ENCODE measurements at regions not wholly inside any gene's neighbourhood (a gene's known extent, or its start where the extent isn't known, plus 50 kb on each side); places are given as distances from the start of the nearest gene placed in this dataset.

- Histone ChIP-seq H2AK5ac (ENCODE audit: low read length, severe bottlenecking) (no peak overlapping the region), H3K9ac (ENCODE audit: low read length) (no peak overlapping the region), H2BK120ac (ENCODE audit: low read depth, low read length) (no peak overlapping the region), H3K4me2 (ENCODE audit: low read length, poor library complexity, severe bottlenecking) (no peak overlapping the region), H3K4me1 (ENCODE audit: control insufficient read depth, insufficient read depth, low read depth, low read length) (no peaks in the 10 kb centered on the region), H4K91ac (ENCODE audit: low read length) (no peak overlapping the region), H3K27ac (ENCODE audit: low read length, poor library complexity, severe bottlenecking) (no peak overlapping the region), H3K9me3 (ENCODE audit: control insufficient read depth, low read length) (peaks cover 11% of the 10 kb centered on the region), H3K79me1 (replicated peaks; ENCODE audit: low read length, poor library complexity, severe bottlenecking) (no peaks in the 10 kb centered on the region), H3K4ac (ENCODE audit: low read depth in 1 of 2, low read length in 2 of 2) (no peak overlapping the region), H2AFZ (ENCODE audit: low read depth, low read length) (no peak overlapping the region), H3K4me3 (ENCODE audit: insufficient read depth in 1 of 2, low read depth in 1 of 2, low read length in 2 of 2) (no peak overlapping the region), H3K27me3 (ENCODE audit: control insufficient read depth in 1 of 2, insufficient read depth in 1 of 2, low read length in 2 of 2) (no peaks in the 10 kb centered on the region), H3K14ac (ENCODE audit: low read length in 2 of 2) (no peak overlapping the region), H2BK15ac (ENCODE audit: low read depth, poor library complexity, severe bottlenecking) (no peak overlapping the region), H3K18ac (ENCODE audit: low read depth in 1 of 2, low read length in 2 of 2) (no peak overlapping the region), H3K36me3 (ENCODE audit: control insufficient read depth in 1 of 2, insufficient read depth in 2 of 2, low read depth in 1 of 2, low read length in 2 of 2) (no peaks in the 10 kb centered on the region), H4K8ac (ENCODE audit: low read length) (no peak overlapping the region), H2BK5ac (ENCODE audit: low read depth, low read length, poor library complexity, severe bottlenecking) (no peak overlapping the region), H3K23ac (ENCODE audit: low read length in 2 of 2) (no peak overlapping the region), H2BK12ac (ENCODE audit: low read length in 2 of 2) (no peak overlapping the region)
- WGBS, result no CpG with 5 or more reads among the region's 1 CpG
- DNase-seq, result no peak
Observed at GRCh38 chr7:12069757-12070156, 141.3 kb upstream of the TMEM106B start.

GRCh38 chr7:12074889-12075288 lies 136.2 kb upstream of the TMEM106B start:
- 56% methylated on average over 1 of the region's 1 CpG for WGBS

GRCh38 chr7:12080006-12080405 lies 131.1 kb upstream of the TMEM106B start:
- no peak overlapping the region for H4K91ac ChIP-seq (ENCODE audit: low read length)
- H3K4me1 ChIP-seq (ENCODE audit: control insufficient read depth, insufficient read depth, low read depth, low read length), result no peaks in the 10 kb centered on the region
- H3K36me3 ChIP-seq (ENCODE audit: control insufficient read depth in 1 of 2, insufficient read depth in 2 of 2, low read depth in 1 of 2, low read length in 2 of 2), result no peaks in the 10 kb centered on the region
- no peak overlapping the region for H3K4me2 ChIP-seq (ENCODE audit: low read length, poor library complexity, severe bottlenecking)
- no peak overlapping the region for H2BK5ac ChIP-seq (ENCODE audit: low read depth, low read length, poor library complexity, severe bottlenecking)
- no peaks in the 10 kb centered on the region for H3K79me1 ChIP-seq (replicated peaks; ENCODE audit: low read length, poor library complexity, severe bottlenecking)
- no peak for DNase-seq
- peaks cover 20% of the 10 kb centered on the region for H3K9me3 ChIP-seq (ENCODE audit: control insufficient read depth, low read length)
- H2AFZ ChIP-seq (ENCODE audit: low read depth, low read length), result no peak overlapping the region
- no peak overlapping the region for H2BK15ac ChIP-seq (ENCODE audit: low read depth, poor library complexity, severe bottlenecking)
- H3K14ac ChIP-seq (ENCODE audit: low read length in 2 of 2), result no peak overlapping the region
- H3K4me3 ChIP-seq (ENCODE audit: insufficient read depth in 1 of 2, low read depth in 1 of 2, low read length in 2 of 2), result no peak overlapping the region
- no peak overlapping the region for H3K23ac ChIP-seq (ENCODE audit: low read length in 2 of 2)
- H2AK5ac ChIP-seq (ENCODE audit: low read length, severe bottlenecking), result no peak overlapping the region
- no peak overlapping the region for H3K18ac ChIP-seq (ENCODE audit: low read depth in 1 of 2, low read length in 2 of 2)
- WGBS, result 75% methylated on average over 2 of the region's 3 CpGs
- no peaks in the 10 kb centered on the region for H3K27me3 ChIP-seq (ENCODE audit: control insufficient read depth in 1 of 2, insufficient read depth in 1 of 2, low read length in 2 of 2)
- no peak overlapping the region for H2BK120ac ChIP-seq (ENCODE audit: low read depth, low read length)
- H3K9ac ChIP-seq (ENCODE audit: low read length), result no peak overlapping the region
- H3K4ac ChIP-seq (ENCODE audit: low read depth in 1 of 2, low read length in 2 of 2), result no peak overlapping the region
- H2BK12ac ChIP-seq (ENCODE audit: low read length in 2 of 2), result no peak overlapping the region
- no peak overlapping the region for H3K27ac ChIP-seq (ENCODE audit: low read length, poor library complexity, severe bottlenecking)
- H4K8ac ChIP-seq (ENCODE audit: low read length), result no peak overlapping the region

More at GRCh38 chr7:12074889-12075288, 136.2 kb upstream of the TMEM106B start:
- Histone ChIP-seq H3K79me1 (replicated peaks; ENCODE audit: low read length, poor library complexity, severe bottlenecking) (no peaks in the 10 kb centered on the region), H3K14ac (ENCODE audit: low read length in 2 of 2) (no peak overlapping the region), H3K9ac (ENCODE audit: low read length) (no peak overlapping the region), H3K18ac (ENCODE audit: low read depth in 1 of 2, low read length in 2 of 2) (no peak overlapping the region), H3K4me2 (ENCODE audit: low read length, poor library complexity, severe bottlenecking) (no peak overlapping the region), H3K36me3 (ENCODE audit: control insufficient read depth in 1 of 2, insufficient read depth in 2 of 2, low read depth in 1 of 2, low read length in 2 of 2) (no peaks in the 10 kb centered on the region), H3K23ac (ENCODE audit: low read length in 2 of 2) (no peak overlapping the region), H3K4ac (ENCODE audit: low read depth in 1 of 2, low read length in 2 of 2) (no peak overlapping the region), H4K91ac (ENCODE audit: low read length) (no peak overlapping the region), H2AK5ac (ENCODE audit: low read length, severe bottlenecking) (no peak overlapping the region), H2AFZ (ENCODE audit: low read depth, low read length) (no peak overlapping the region), H2BK15ac (ENCODE audit: low read depth, poor library complexity, severe bottlenecking) (no peak overlapping the region), H3K27me3 (ENCODE audit: control insufficient read depth in 1 of 2, insufficient read depth in 1 of 2, low read length in 2 of 2) (no peaks in the 10 kb centered on the region), H3K9me3 (ENCODE audit: control insufficient read depth, low read length) (peaks cover 33% of the 10 kb centered on the region), H2BK120ac (ENCODE audit: low read depth, low read length) (no peak overlapping the region), H2BK12ac (ENCODE audit: low read length in 2 of 2) (no peak overlapping the region), H2BK5ac (ENCODE audit: low read depth, low read length, poor library complexity, severe bottlenecking) (no peak overlapping the region), H4K8ac (ENCODE audit: low read length) (no peak overlapping the region), H3K4me1 (ENCODE audit: control insufficient read depth, insufficient read depth, low read depth, low read length) (no peaks in the 10 kb centered on the region), H3K4me3 (ENCODE audit: insufficient read depth in 1 of 2, low read depth in 1 of 2, low read length in 2 of 2) (no peak overlapping the region), H3K27ac (ENCODE audit: low read length, poor library complexity, severe bottlenecking) (no peak overlapping the region)
- DNase-seq, result no peak

GRCh38 chr7:12085516-12085915 lies 125.6 kb upstream of the TMEM106B start:
- no peak overlapping the region for H3K4me2 ChIP-seq (ENCODE audit: low read length, poor library complexity, severe bottlenecking)
- no peak overlapping the region for H2BK5ac ChIP-seq (ENCODE audit: low read depth, low read length, poor library complexity, severe bottlenecking)
- peaks cover 3% of the 10 kb centered on the region for H3K9me3 ChIP-seq (ENCODE audit: control insufficient read depth, low read length)
- H2BK12ac ChIP-seq (ENCODE audit: low read length in 2 of 2), result no peak overlapping the region
- H2BK120ac ChIP-seq (ENCODE audit: low read depth, low read length), result no peak overlapping the region
- no peak overlapping the region for H3K27ac ChIP-seq (ENCODE audit: low read length, poor library complexity, severe bottlenecking)
- no peak overlapping the region for H3K4me3 ChIP-seq (ENCODE audit: insufficient read depth in 1 of 2, low read depth in 1 of 2, low read length in 2 of 2)
- H3K9ac ChIP-seq (ENCODE audit: low read length), result no peak overlapping the region
- H2BK15ac ChIP-seq (ENCODE audit: low read depth, poor library complexity, severe bottlenecking), result no peak overlapping the region
- WGBS, result 67% methylated on average over 1 of the region's 1 CpG
- no peak for DNase-seq
- no peak overlapping the region for H2AK5ac ChIP-seq (ENCODE audit: low read length, severe bottlenecking)
- H3K4ac ChIP-seq (ENCODE audit: low read depth in 1 of 2, low read length in 2 of 2), result no peak overlapping the region
- H2AFZ ChIP-seq (ENCODE audit: low read depth, low read length), result no peak overlapping the region
- no peak overlapping the region for H4K8ac ChIP-seq (ENCODE audit: low read length)
- H3K23ac ChIP-seq (ENCODE audit: low read length in 2 of 2), result no peak overlapping the region
- H3K36me3 ChIP-seq (ENCODE audit: control insufficient read depth in 1 of 2, insufficient read depth in 2 of 2, low read depth in 1 of 2, low read length in 2 of 2), result no peaks in the 10 kb centered on the region
- H3K18ac ChIP-seq (ENCODE audit: low read depth in 1 of 2, low read length in 2 of 2), result no peak overlapping the region
- no peak overlapping the region for H3K14ac ChIP-seq (ENCODE audit: low read length in 2 of 2)
- H3K4me1 ChIP-seq (ENCODE audit: control insufficient read depth, insufficient read depth, low read depth, low read length), result no peaks in the 10 kb centered on the region
- no peak overlapping the region for H4K91ac ChIP-seq (ENCODE audit: low read length)
- no peaks in the 10 kb centered on the region for H3K79me1 ChIP-seq (replicated peaks; ENCODE audit: low read length, poor library complexity, severe bottlenecking)
- no peaks in the 10 kb centered on the region for H3K27me3 ChIP-seq (ENCODE audit: control insufficient read depth in 1 of 2, insufficient read depth in 1 of 2, low read length in 2 of 2)

Measured in mesenchymal stem cell (in vitro differentiated cells and primary cell).